Uterus (tissue), 3 donors: ENCODE measurements at regions not wholly inside any gene's neighbourhood (a gene's known extent, or its start where the extent isn't known, plus 50 kb on each side); places are given as distances from the start of the nearest gene placed in this dataset.

Experiments
- DNase-seq, 2 donors: peaks; one replicate each; pipeline ENCODE4 v3.0.0-alpha.2; 2019 to 2020
- H3K27ac ChIP-seq, 2 donors: fragments of 200-600 bp; sonication (generic); 1 replicate in 1 of 2; 2 replicates in 1 of 2; pipeline ENCODE4 v1.5.1; 2016 to 2018
- H3K27me3 ChIP-seq, 2 donors: fragments of 200-600 bp; sonication (generic); one replicate each; pipeline ENCODE4 v1.5.1; 2018 to 2019; ENCODE audit warnings: control low read depth in 1 of 2
- H3K36me3 ChIP-seq, 2 donors: fragments of 200-600 bp; sonication (generic); one replicate each; pipeline ENCODE4 v1.5.1; 2019; ENCODE audit warnings: control low read depth in 1 of 2
- H3K4me1 ChIP-seq, 2 donors: fragments of 200-600 bp; sonication (generic); one replicate each; pipeline ENCODE4 v1.5.1; 2018 to 2019; ENCODE audit warnings: control low read depth in 1 of 2
- H3K4me3 ChIP-seq, 2 donors: fragments of 200-600 bp; sonication (generic); 1 replicate in 1 of 2; 2 replicates in 1 of 2; pipeline ENCODE4 v1.5.1; 2018 to 2019; ENCODE audit warnings: mild to moderate bottlenecking in 1 of 2
- H3K9me3 ChIP-seq, 2 donors: fragments of 200-600 bp; sonication (generic); one replicate each; pipeline ENCODE4 v1.5.1; 2019; ENCODE audit warnings: control low read depth in 1 of 2
- CTCF ChIP-seq, 4 experiments: fragments of 200-600 bp in 2 of 4; fragments of 450-650 bp in 2 of 4; sonication (generic) in 2 of 4; IDR thresholded peaks; one replicate each; pipeline ENCODE4 v1.5.1; 2016 to 2019; ENCODE audit warnings: antibody characterized with exemption in 4 of 4, mild to moderate bottlenecking in 2 of 4, moderate library complexity in 1 of 4
- POLR2A ChIP-seq, 2 donors: fragments of 450-650 bp; IDR thresholded peaks; one replicate each; pipeline ENCODE4 v1.6.1; 2016; ENCODE audit warnings: antibody characterized with exemption in 2 of 2, mild to moderate bottlenecking in 1 of 2, moderate library complexity in 1 of 2
- intact Hi-C: fragments of 100-400 bp; cut with DNase I; formaldehyde crosslinking; loops from one replicate; pipeline ENCODE4 v1.15.1; 2023; ENCODE audit warnings: low total_unique reads
- donor health status: DM: yes; HTN: yes; CAD: no.

- intact Hi-C loops, result no loop called here
Observed at GRCh38 chr10:36880898-36881297, 244.5 kb upstream of the ANKRD30A start.

DNA sequence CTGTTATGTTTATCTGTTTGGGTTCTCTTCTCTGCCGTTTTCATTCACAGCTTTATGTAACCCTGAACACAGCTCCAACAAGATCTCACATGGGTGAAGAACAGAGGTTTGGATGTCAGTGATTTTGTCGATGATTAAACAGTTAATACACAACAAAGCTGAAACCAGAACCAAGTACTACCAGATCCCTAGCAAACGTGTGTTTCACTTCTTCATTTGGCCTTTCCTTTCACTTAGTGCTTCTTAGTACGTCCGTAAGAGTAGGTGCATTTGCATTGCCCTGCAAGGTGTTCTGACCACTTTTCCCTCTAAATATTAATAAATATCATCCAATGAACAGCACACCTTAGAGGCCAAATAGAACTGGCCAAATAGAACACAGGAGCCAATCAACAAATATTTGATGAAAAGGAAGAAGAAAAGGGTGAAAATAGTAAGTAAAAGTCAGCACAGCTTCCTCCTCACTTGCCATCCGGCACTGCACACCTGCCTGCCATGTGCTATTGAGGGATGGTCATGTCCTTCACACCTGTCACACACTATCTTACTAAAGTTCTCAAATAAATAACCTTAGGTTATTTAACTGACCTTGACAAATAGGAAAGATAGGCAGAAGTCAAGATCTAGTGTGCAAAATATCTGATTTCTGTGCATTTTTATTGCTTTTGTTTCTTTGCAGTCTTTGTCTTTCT lies 252.6 kb upstream of the ANKRD30A start:
- intact Hi-C loops, result no loop called here
- TF ChIP-seq CTCF (IDR thresholded peaks at IDR 0.05) (no peak), POLR2A (IDR thresholded peaks at IDR 0.05) (no peak)
- no peaks in the 10 kb centered on the region for H3K4me1 ChIP-seq

More at GRCh38 chr10:36880898-36881297, 244.5 kb upstream of the ANKRD30A start:
- Histone ChIP-seq H3K4me1 (no peaks in the 10 kb centered on the region), H3K9me3 (no peaks in the 10 kb centered on the region), H3K27me3 (no peaks in the 10 kb centered on the region), H3K27ac (no peak overlapping the region), H3K36me3 (no peaks in the 10 kb centered on the region), H3K4me3 (no peak overlapping the region)
- no peak for DNase-seq
- peak in 2 of 4 experiments; percentile 25 to 27 for TF ChIP-seq CTCF (IDR thresholded peaks at IDR 0.05)
- no peak for TF ChIP-seq POLR2A (IDR thresholded peaks at IDR 0.05)

GRCh38 chr10:36840788-36841187 lies 284.6 kb upstream of the ANKRD30A start:
- no peak for DNase-seq
- H3K27me3 ChIP-seq, result no peaks in the 10 kb centered on the region
- no peak overlapping the region for H3K4me3 ChIP-seq
- no peaks in the 10 kb centered on the region for H3K4me1 ChIP-seq
- intact Hi-C loops, result no loop called here
- TF ChIP-seq CTCF (IDR thresholded peaks at IDR 0.05) (no peak), POLR2A (IDR thresholded peaks at IDR 0.05) (no peak)
- H3K27ac ChIP-seq, result no peak overlapping the region
- no peaks in the 10 kb centered on the region for H3K9me3 ChIP-seq
- no peaks in the 10 kb centered on the region for H3K36me3 ChIP-seq

More for the DNA sequence above, 252.6 kb upstream of the ANKRD30A start:
- Histone ChIP-seq H3K27me3 (no peaks in the 10 kb centered on the region), H3K27ac (no peak overlapping the region), H3K4me3 (no peak overlapping the region), H3K36me3 (no peaks in the 10 kb centered on the region), H3K9me3 (no peaks in the 10 kb centered on the region)
- DNase-seq, result no peak

DNA sequence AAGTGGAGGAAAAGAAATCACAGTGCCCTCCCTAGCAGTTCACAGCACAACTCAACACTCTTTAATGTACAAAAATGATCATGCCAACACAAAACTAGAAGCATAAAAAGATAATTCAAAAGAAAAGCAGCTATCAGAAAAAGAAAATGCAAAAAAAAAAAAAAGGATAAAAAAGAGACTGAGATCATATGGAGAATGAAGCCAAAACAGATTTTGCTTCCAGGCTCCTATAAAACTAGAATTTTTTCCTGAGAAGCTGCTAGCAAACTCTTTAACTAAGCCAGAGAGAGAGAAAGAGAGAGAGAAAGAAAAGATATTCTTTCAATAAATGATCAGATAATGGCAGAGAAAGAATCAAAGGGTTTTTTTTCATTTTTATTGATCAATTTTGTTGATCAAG lies 288.0 kb upstream of the ANKRD30A start:
- intact Hi-C loops, result no loop called here
- H3K27ac ChIP-seq, result no peak overlapping the region
- TF ChIP-seq POLR2A (IDR thresholded peaks at IDR 0.05) (no peak), CTCF (IDR thresholded peaks at IDR 0.05) (no peak)

DNA sequence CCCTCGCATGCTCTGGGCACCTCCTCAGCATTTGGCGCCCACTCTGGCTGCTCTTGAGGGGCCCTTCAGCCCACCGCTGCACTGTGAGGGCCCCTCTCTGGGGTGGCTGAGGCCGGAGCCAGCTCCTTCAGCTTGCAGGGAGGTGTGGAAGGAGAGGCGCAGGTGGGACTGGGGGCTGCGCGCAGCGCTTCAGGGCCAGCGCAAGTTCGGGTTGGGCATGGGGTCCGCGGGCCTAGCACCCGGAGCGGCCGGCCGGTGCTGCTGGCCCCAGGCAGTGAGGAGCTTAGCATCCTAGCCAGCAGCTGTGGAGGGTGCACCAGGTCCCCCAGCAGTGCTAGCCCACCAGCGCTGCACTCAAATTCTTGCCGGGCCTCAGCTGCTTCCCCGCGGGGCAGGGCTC lies 305.6 kb upstream of the ANKRD30A start:
- Histone ChIP-seq H3K9me3 (no peaks in the 10 kb centered on the region), H3K36me3 (no peaks in the 10 kb centered on the region), H3K4me3 (no peak overlapping the region), H3K4me1 (no peaks in the 10 kb centered on the region), H3K27ac (no peak overlapping the region), H3K27me3 (no peaks in the 10 kb centered on the region)
- DNase-seq, result no peak
- no peak for TF ChIP-seq CTCF (IDR thresholded peaks at IDR 0.05)
- TF ChIP-seq POLR2A (IDR thresholded peaks at IDR 0.05), result no peak
- intact Hi-C loops, result no loop called here

More for the DNA sequence above, 288.0 kb upstream of the ANKRD30A start:
- no peak for DNase-seq
- H3K4me3 ChIP-seq, result no peak overlapping the region
- H3K4me1 ChIP-seq, result no peaks in the 10 kb centered on the region
- no peaks in the 10 kb centered on the region for H3K9me3 ChIP-seq
- no peaks in the 10 kb centered on the region for H3K36me3 ChIP-seq
- no peaks in the 10 kb centered on the region for H3K27me3 ChIP-seq
